PC-3 (cell line): ENCODE measurements at regions not wholly inside any gene's neighbourhood (a gene's known extent, or its start where the extent isn't known, plus 50 kb on each side); places are given as distances from the start of the nearest gene placed in this dataset.

Experiments
- ATAC-seq: fragments of 200-7000 bp; cut with Tn5 transposase; 2 replicates; pipeline ENCODE4 v1.9.1; 2020; ENCODE audit warnings: mild to moderate bottlenecking, moderate library complexity
- BruUV-seq: library from RNA; stranded (reverse); fragments of 400-500 nt; replicated peaks from 2 replicates; lab custom pipeline; 2021; lab: Mats Ljungman, UMichigan
- CTCF ChIA-PET: fragments of 300-600 bp; sonication (Branson Sonifier 250); formaldehyde crosslinking; loops from one replicate; lab custom pipeline; 2022; ENCODE audit warnings: antibody characterized with exemption; lab: Charles Lee
- POLR2A ChIA-PET: fragments of 300-600 bp; sonication (Branson Sonifier 250); formaldehyde crosslinking; loops from one replicate; lab custom pipeline; 2022; ENCODE audit warnings: antibody characterized with exemption; ENCODE audit not compliant: unreplicated experiment; lab: Charles Lee
- DNase-seq: peaks from one replicate; pipeline ENCODE4 v3.0.0-alpha.2; 2015
- H2AFZ ChIP-seq: fragments of 300-600 bp; sonication (generic); 2 replicates; pipeline ENCODE4 v1.6.0; 2016; ENCODE audit warnings: antibody characterized with exemption, low read length
- H3F3A ChIP-seq: fragments of 300-600 bp; sonication (generic); one replicate; pipeline ENCODE4 v1.6.0; 2017; ENCODE audit warnings: antibody characterized with exemption, low read length, control low read depth, mild to moderate bottlenecking; ENCODE audit not compliant: unreplicated experiment
- H3K27ac ChIP-seq: fragments of 300-600 bp; sonication (generic); 2 replicates; pipeline ENCODE4 v1.5.1; 2016; ENCODE audit warnings: mild to moderate bottlenecking, low read length
- H3K27me3 ChIP-seq: fragments of 300-600 bp; sonication (generic); 2 replicates; pipeline ENCODE4 v1.6.1; 2016; ENCODE audit warnings: low read length, mixed read lengths
- H3K36me3 ChIP-seq: fragments of 300-600 bp; sonication (generic); 2 replicates; pipeline ENCODE4 v1.6.1; 2016; ENCODE audit warnings: low read depth, mixed run types, low read length, mixed read lengths
- H3K4me1 ChIP-seq: fragments of 300-600 bp; sonication (generic); 2 replicates; pipeline ENCODE4 v1.5.1; 2016; ENCODE audit warnings: low read length; ENCODE audit not compliant: insufficient read depth
- H3K4me2 ChIP-seq: fragments of 300-600 bp; sonication (generic); 2 replicates; pipeline ENCODE4 v1.6.0; 2016; ENCODE audit warnings: low read length
- H3K4me3 ChIP-seq: fragments of 300-600 bp; sonication (generic); 2 replicates; pipeline ENCODE4 v1.5.1; 2016; ENCODE audit warnings: mild to moderate bottlenecking, low read length, mixed read lengths
- H3K79me2 ChIP-seq: fragments of 300-600 bp; sonication (generic); 2 replicates; pipeline ENCODE4 v1.6.1; 2017; ENCODE audit warnings: low read length, mixed read lengths
- H3K9ac ChIP-seq: fragments of 300-600 bp; sonication (generic); 2 replicates; pipeline ENCODE4 v1.6.0; 2016; ENCODE audit warnings: mild to moderate bottlenecking, low read length
- H3K9me2 ChIP-seq: fragments of 300-600 bp; sonication (generic); replicated peaks from 2 replicates; pipeline ENCODE4 v1.6.1; 2016; ENCODE audit warnings: mixed run types, low read length, mixed read lengths
- H3K9me3 ChIP-seq: fragments of 300-600 bp; sonication (generic); 2 replicates; pipeline ENCODE4 v1.6.1; 2016; ENCODE audit warnings: low read length, mixed read lengths
- H4K20me1 ChIP-seq: fragments of 300-600 bp; sonication (generic); 2 replicates; pipeline ENCODE4 v1.6.1; 2016; ENCODE audit warnings: low read length, mixed read lengths
- EZH2 ChIP-seq: fragments of 300-600 bp; sonication (generic); IDR thresholded peaks from one replicate; pipeline ENCODE4 v1.6.1; 2017; ENCODE audit warnings: antibody characterized with exemption, mild to moderate bottlenecking, low read length; ENCODE audit not compliant: unreplicated experiment
- EZH2phosphoT487 ChIP-seq: fragments of 300-600 bp; sonication (generic); IDR thresholded peaks from 2 replicates; pipeline ENCODE4 v1.6.1; 2018; ENCODE audit warnings: mild to moderate bottlenecking, antibody characterized with exemption, low read length, borderline replicate concordance
- intact Hi-C: fragments of 100-400 bp; cut with micrococcal nuclease; formaldehyde crosslinking; loops from 2 replicates; pipeline ENCODE4 v1.9.0; 2023
- TF ChIP-seq, protein P1 (sequence below): fragments of 300-600 bp; sonication (generic); conservative IDR thresholded peaks from 2 replicates; pipeline ENCODE4 v1.5.1; 2017; ENCODE audit warnings: antibody characterized with exemption, low read depth, mild to moderate bottlenecking, low read length

DNA sequence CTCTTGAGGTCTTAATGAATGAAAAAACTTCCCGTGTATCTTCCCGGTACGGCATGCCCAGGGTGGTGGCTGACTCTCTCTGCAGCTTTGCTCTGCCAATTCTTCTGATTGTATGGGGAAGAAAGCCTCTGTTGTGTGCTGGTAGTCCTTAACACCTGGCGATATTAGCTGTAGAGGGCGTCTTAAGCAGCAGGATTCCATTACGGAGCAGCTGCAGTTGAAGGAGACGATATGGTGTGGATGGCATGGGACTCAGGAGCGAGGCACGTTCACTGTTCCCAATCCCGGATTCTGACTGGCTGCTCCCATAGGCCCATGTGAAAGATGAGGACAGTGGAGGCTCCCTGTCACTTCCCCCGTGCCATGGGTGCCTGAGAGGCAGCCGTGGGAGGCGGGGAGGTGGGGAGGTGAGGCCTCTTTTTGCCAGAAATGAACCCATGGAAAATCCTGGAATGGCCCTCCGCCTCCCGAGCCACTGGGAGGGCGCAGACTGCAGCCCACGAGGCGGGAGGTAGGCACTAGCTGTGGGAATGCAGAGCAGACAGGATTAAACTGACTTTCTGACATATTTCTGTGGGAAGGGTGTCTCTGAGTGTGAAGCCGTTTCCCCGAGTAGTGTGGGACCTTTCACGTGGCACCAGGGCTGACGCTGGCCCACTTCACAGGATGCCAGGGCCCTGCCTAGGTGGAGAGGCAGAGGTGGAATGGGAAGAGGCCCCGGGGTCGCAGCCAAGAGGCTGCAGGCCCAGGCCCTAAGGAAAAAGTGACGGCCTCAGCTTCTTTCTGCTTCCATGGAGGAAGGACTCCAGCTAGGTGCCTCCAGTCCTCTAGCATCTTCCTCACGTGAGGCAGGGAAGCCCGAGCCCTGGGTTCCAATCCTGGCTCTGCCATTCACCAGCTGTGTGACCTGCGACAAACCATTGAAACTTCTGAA lies 121.4 kb upstream of the CD82 start:
- BruUV-seq, result no TSS peak
- intact Hi-C loops, result no loop called here
- no peak for ATAC-seq
- H3K9me3 ChIP-seq, result no peaks in the 10 kb centered on the region
- no peak overlapping the region for H2AFZ ChIP-seq
- H3K4me2 ChIP-seq, result no peak overlapping the region
- no peaks in the 10 kb centered on the region; the same call in 1 of the 2 replicates for H3K27me3 ChIP-seq
- TF ChIP-seq, protein P1, sequence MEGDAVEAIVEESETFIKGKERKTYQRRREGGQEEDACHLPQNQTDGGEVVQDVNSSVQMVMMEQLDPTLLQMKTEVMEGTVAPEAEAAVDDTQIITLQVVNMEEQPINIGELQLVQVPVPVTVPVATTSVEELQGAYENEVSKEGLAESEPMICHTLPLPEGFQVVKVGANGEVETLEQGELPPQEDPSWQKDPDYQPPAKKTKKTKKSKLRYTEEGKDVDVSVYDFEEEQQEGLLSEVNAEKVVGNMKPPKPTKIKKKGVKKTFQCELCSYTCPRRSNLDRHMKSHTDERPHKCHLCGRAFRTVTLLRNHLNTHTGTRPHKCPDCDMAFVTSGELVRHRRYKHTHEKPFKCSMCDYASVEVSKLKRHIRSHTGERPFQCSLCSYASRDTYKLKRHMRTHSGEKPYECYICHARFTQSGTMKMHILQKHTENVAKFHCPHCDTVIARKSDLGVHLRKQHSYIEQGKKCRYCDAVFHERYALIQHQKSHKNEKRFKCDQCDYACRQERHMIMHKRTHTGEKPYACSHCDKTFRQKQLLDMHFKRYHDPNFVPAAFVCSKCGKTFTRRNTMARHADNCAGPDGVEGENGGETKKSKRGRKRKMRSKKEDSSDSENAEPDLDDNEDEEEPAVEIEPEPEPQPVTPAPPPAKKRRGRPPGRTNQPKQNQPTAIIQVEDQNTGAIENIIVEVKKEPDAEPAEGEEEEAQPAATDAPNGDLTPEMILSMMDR, result no peak
- TF ChIP-seq EZH2phosphoT487 (no peak), EZH2 (no peak)
- no peaks in the 10 kb centered on the region for H3K9me2 ChIP-seq
- DNase-seq, result no peak
- H3F3A ChIP-seq, result no peaks in the 10 kb centered on the region
- H3K4me3 ChIP-seq, result no peak overlapping the region
- CTCF ChIA-PET, result no interaction called here
- H4K20me1 ChIP-seq, result no peaks in the 10 kb centered on the region
- H3K9ac ChIP-seq, result no peak overlapping the region
- H3K79me2 ChIP-seq, result no peaks in the 10 kb centered on the region
- no peaks in the 10 kb centered on the region for H3K36me3 ChIP-seq
- H3K4me1 ChIP-seq, result no peaks in the 10 kb centered on the region
- H3K27ac ChIP-seq, result no peak overlapping the region
- POLR2A ChIA-PET, result no interaction called here

DNA sequence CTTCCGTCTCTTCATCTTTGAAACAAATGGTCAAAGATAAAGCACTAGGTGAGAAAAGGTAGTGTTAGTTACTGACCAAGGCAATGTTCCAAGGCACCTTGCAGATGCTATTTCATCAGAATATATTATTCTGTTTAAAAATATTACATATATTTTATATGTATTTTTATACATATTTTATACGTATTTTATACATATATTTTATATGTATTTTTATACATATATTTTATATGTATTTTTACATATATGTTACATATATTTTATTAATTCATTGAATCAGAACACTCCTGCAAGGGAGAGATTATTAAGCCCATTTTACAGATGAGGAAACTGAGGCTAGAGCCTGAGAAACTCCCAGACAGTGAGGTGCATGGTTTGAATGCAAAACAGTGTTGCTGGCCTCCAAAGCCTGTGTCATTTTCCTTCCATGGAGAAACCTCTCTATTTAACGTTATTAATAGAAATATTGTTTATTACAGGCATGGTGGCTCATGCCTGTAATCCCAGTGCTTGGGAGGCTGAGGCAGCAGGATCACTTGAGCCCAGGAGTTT lies 120.6 kb upstream of the CD82 start:
- Histone ChIP-seq H3F3A (no peaks in the 10 kb centered on the region), H3K4me2 (no peak overlapping the region), H3K27ac (no peak overlapping the region), H3K4me1 (no peaks in the 10 kb centered on the region), H3K4me3 (no peak overlapping the region), H2AFZ (no peak overlapping the region), H3K27me3 (no peaks in the 10 kb centered on the region; the same call in 1 of the 2 replicates), H3K36me3 (no peaks in the 10 kb centered on the region), H3K9me2 (no peaks in the 10 kb centered on the region), H3K9ac (no peak overlapping the region), H4K20me1 (no peaks in the 10 kb centered on the region), H3K9me3 (no peaks in the 10 kb centered on the region), H3K79me2 (no peaks in the 10 kb centered on the region)
- no peak for ATAC-seq
- BruUV-seq, result no TSS peak
- intact Hi-C loops, result no loop called here
- CTCF ChIA-PET, result no interaction called here
- POLR2A ChIA-PET, result no interaction called here
- DNase-seq, result no peak
- TF ChIP-seq EZH2phosphoT487 (no peak), EZH2 (no peak)
- TF ChIP-seq, protein P1, result no peak
